WERI-Rb-1 (cell line): ENCODE measurements at regions not wholly inside any gene's neighbourhood (a gene's known extent, or its start where the extent isn't known, plus 50 kb on each side); places are given as distances from the start of the nearest gene placed in this dataset.

Experiments used
- DNase-seq: peaks from one replicate; pipeline ENCODE4 v3.0.0-alpha.2; 2020
- H3K27ac ChIP-seq: fragments of 250-450 bp; sonication (Bioruptor Pico); 2 replicates; pipeline ENCODE4 v1.5.1; 2020; ENCODE audit warnings: mild to moderate bottlenecking, moderate library complexity
- H3K27me3 ChIP-seq: fragments of 250-450 bp; sonication (Bioruptor Pico); 2 replicates; pipeline ENCODE4 v1.5.1; 2021; ENCODE audit warnings: mild to moderate bottlenecking, low read depth, moderate library complexity; ENCODE audit not compliant: insufficient read depth, severe bottlenecking
- H3K36me3 ChIP-seq: fragments of 250-450 bp; sonication (Bioruptor Pico); 2 replicates; pipeline ENCODE4 v1.5.1; 2020; ENCODE audit warnings: mild to moderate bottlenecking, moderate library complexity
- H3K4me3 ChIP-seq: 2 replicates; pipeline ENCODE4 v1.5.1; 2011; ENCODE audit warnings: low read depth, mild to moderate bottlenecking, control low read depth, low read length
- H3K9me3 ChIP-seq: fragments of 250-450 bp; sonication (Bioruptor Pico); 2 replicates; pipeline ENCODE4 v1.5.1; 2021; ENCODE audit warnings: mild to moderate bottlenecking, moderate library complexity; ENCODE audit not compliant: severe bottlenecking
- TF ChIP-seq, protein P1 (sequence below): IDR thresholded peaks from 2 replicates; pipeline ENCODE4 v1.5.1; 2011; ENCODE audit warnings: low read depth, mild to moderate bottlenecking, control low read depth, inconsistent platforms, low read length

DNA sequence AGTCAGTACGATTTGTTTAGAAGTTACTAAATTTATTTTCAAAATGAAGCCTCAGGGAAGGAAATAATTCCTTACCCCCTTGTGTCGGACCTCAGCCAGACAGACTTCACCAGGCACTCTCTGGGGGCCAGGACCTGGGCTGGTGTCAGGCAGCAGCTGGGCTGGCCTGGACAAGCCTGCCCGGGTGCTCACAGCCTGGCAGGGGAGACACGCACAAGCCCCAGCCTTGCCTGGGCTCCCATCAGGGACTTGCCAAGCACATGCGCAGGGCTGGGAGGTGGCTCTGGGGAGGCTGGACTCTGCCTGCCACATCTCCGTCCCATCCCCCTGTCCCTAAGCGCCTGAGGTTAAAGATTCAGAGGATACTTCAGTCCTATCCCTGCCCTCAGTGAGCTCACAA, 56.8 kb upstream of the HS6ST1 start:
- Histone ChIP-seq H3K9me3 (no peaks in the 10 kb centered on the region), H3K4me3 (no peak overlapping the region), H3K27ac (no peak overlapping the region), H3K27me3 (no peaks in the 10 kb centered on the region), H3K36me3 (no peaks in the 10 kb centered on the region)
- TF ChIP-seq, protein P1, sequence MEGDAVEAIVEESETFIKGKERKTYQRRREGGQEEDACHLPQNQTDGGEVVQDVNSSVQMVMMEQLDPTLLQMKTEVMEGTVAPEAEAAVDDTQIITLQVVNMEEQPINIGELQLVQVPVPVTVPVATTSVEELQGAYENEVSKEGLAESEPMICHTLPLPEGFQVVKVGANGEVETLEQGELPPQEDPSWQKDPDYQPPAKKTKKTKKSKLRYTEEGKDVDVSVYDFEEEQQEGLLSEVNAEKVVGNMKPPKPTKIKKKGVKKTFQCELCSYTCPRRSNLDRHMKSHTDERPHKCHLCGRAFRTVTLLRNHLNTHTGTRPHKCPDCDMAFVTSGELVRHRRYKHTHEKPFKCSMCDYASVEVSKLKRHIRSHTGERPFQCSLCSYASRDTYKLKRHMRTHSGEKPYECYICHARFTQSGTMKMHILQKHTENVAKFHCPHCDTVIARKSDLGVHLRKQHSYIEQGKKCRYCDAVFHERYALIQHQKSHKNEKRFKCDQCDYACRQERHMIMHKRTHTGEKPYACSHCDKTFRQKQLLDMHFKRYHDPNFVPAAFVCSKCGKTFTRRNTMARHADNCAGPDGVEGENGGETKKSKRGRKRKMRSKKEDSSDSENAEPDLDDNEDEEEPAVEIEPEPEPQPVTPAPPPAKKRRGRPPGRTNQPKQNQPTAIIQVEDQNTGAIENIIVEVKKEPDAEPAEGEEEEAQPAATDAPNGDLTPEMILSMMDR: no peak
- DNase-seq: no peak

DNA sequence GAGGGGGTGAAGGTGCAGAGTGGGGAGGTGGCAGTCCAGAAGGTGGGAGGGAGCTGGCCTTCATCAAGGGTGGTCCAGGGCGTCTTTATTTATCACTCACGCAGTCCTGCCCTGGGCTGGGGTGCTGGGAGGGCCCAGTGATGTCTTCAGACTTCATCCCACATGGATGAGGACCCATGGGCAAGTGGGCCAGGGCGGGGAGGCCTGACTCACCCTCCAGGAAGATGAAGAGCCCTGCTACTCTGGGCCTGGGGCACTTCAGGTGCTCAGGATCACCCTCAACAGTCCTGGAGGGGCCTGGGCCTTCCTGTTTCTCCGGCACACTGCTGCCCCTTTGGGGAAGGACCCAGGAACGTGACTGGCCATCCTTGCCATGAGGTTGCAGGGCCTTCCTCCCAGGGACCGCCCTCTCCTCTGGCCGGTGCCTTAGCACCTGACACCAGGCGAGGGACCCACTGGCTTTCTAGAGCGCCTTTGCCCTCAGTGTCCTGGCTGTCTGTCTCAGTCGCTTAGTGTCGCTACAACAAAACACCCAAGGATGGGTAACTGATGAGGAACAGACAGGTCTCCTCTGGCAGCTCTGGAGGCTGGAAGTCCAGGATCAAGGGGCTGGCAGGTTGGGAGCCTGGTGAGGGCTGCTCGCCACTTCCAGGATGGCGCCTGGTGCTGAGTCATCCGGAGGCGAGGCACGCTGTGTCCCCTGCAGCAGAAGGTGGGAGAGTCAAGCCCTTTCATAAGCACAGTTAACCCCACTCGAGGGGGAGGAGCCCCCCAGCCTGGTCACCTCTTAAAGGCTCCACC, 57.8 kb upstream of the HS6ST1 start:
- H3K36me3 ChIP-seq: no peaks in the 10 kb centered on the region
- no peak for DNase-seq
- no peak overlapping the region for H3K4me3 ChIP-seq
- no peaks in the 10 kb centered on the region for H3K9me3 ChIP-seq
- H3K27me3 ChIP-seq: no peaks in the 10 kb centered on the region
- no peak overlapping the region for H3K27ac ChIP-seq
- TF ChIP-seq, protein P1: no peak

DNA sequence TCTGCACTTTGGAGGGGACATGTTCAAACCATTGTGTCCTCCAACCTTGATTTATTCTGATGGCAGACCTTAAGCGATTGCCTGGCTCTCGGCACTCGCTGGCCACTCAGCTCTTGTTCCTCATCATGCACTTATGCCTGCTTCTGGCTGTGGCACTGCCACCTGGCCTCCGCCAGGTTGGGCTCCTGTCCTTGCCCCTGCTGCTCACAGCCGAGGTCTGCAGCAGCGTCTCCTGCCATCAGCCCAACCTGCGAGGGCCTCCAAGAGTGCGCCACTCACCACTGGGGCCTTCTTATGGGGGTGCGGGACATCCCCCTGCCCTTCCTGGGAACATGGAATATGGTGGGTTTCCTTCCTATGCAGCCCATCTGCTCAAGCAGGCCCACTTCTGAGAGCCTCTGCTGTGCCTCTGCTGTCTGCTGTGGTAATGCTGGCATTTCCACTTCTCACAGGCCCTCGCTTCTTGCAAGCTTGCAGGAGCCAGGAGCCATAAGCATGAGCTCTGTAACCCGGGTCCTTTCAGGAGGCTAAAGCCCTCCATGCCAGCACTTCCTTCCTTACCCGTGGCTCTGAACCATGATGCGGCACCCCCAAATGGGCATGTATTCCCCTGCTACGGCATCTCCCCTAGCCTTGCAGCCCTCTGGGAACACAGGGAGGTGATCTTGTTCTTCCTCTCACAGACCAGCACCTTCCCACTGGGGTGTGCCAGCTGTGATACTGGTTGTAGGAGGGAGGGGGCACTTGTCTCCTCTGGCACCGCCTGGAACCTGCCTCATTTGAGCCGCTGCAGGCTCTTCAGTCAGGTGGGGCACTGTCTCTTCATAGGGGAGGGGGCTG, 58.6 kb upstream of the HS6ST1 start:
- H3K4me3 ChIP-seq: no peak overlapping the region
- H3K27me3 ChIP-seq: no peaks in the 10 kb centered on the region
- H3K27ac ChIP-seq: no peak overlapping the region
- H3K36me3 ChIP-seq: no peaks in the 10 kb centered on the region
- H3K9me3 ChIP-seq: no peaks in the 10 kb centered on the region
- no peak for DNase-seq
- TF ChIP-seq, protein P1: no peak

DNA sequence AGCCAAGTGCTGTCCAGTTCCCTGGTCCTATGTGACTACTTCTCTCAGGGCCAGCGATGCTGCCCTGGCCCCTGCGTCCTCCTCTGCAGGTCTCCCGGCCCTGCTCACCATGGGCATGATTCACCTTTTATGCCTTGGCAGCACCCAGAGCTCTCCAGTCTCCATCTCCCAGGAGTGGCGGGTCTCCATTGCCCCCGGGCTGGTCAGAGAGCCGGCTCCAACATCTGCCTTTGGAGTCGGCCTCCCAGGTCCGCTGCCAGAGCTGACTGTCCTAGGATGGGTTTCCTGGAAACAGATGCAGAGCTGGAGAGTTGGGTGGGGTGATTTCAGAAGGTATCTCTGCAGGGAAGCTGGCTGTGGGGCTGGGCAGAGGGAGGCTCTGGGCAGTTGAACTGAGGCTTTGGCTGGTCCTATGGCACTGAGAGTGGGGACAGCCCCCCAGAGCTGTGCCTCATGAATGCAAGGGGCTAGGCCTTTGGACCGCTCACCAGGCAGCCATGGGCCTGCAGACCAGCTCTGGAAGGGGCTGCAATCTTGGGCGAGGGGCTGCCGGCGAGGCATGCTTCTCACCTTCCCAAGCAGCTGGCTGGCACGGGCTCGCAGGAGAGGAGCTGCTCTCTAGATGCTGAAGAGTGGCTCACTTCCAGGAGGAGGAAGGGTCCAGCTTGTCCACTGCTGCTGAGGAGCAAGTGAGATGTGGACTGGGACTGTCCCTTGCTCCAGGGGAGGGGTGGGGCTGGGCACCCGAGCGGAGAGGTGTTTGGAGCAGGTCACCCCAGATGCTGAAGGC, 59.8 kb upstream of the HS6ST1 start:
- H3K27ac ChIP-seq: no peak overlapping the region
- H3K9me3 ChIP-seq: no peaks in the 10 kb centered on the region
- no peaks in the 10 kb centered on the region for H3K27me3 ChIP-seq
- H3K4me3 ChIP-seq: no peak overlapping the region
- TF ChIP-seq, protein P1: no peak
- DNase-seq: no peak
- H3K36me3 ChIP-seq: no peaks in the 10 kb centered on the region

DNA sequence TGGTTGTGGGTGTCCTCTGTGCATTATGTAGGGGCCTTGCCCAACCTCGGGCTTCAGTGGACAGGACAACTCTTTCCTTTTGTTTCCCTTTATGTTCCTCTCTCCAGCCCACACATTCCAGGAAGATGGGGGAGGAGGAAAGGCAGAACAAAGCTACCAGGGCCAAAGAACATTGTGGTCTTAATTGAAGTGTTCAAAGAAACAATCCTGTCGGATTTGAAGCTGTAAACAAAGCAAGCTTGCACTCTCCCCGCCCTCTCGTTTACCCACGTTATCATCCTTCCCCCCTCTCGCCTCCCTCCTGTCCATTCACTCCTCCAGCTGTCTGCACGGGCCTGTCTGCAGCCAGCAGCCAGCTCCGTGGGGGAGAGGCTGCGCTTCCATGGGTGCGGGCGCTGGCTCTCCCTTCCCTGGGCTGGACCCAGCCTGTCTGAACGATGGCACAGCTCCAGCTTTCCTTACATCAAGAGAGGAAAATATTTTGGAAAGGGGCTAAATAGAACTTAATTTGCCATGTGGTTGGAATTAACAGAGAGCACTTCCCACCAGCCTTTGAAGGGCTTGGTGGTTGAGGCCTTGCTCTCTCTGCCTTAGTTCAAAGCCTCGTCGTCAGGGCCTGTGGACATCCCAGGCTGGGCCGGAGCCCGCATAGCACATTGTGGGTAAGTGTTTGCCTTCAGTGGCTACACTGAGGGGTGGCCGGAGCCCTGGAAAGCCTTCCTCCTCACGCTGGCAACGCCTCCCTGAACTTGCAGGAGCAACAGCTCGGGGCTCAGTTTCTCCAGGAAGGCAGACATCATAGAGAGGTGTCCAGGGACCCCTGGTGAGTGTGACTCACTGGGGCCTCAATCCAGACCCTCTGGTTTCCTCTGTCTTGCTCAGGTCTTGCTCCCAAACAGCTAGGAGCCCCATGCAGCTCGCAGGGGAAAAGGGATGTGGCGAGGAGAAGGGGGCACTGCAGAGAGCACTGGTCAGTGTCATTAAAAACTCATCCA, 60.6 kb upstream of the HS6ST1 start:
- DNase-seq: no peak

More for the DNA sequence above, 60.6 kb upstream of the HS6ST1 start:
- H3K9me3 ChIP-seq: no peaks in the 10 kb centered on the region
- H3K27me3 ChIP-seq: no peaks in the 10 kb centered on the region
- 0 out of 2 replicates have a peak overlapping the region, but pooled peaks have one; percentile 24 for H3K27ac ChIP-seq
- H3K4me3 ChIP-seq: no peak overlapping the region
- no peaks in the 10 kb centered on the region for H3K36me3 ChIP-seq
- TF ChIP-seq, protein P1: no peak
